WTC11 (cell line): ENCODE measurements at regions not wholly inside any gene's neighbourhood (a gene's known extent, or its start where the extent isn't known, plus 50 kb on each side); places are given as distances from the start of the nearest gene placed in this dataset.

Experiments used
- ATAC-seq: fragments of 200-7000 bp; cut with Tn5 transposase; 2 replicates; pipeline ENCODE4 v1.10.0; 2021; ENCODE audit warnings: mild to moderate bottlenecking, moderate library complexity
- CTCF ChIA-PET: fragments of 300-600 bp; sonication (Branson Sonifier 250); formaldehyde crosslinking; loops from one replicate; lab custom pipeline; 2021; ENCODE audit warnings: antibody characterized with exemption; lab: Charles Lee
- POLR2A ChIA-PET: fragments of 350-600 bp; sonication (Branson Sonifier 250); formaldehyde crosslinking; loops from one replicate; lab custom pipeline; 2021; ENCODE audit warnings: antibody characterized with exemption; lab: Charles Lee
- DNase-seq: peaks from one replicate; pipeline ENCODE4 v3.0.0; 2021; ENCODE audit warnings: low spot score
- H3K27ac Mint-ChIP-seq: 2 replicates; pipeline ENCODE4 v1.8.0; 2021; ENCODE audit warnings: mixed read lengths
- H3K27me3 Mint-ChIP-seq: 2 replicates; pipeline ENCODE4 v1.8.0; 2021; ENCODE audit warnings: low read depth, mild to moderate bottlenecking, moderate library complexity, mixed read lengths
- H3K36me3 Mint-ChIP-seq: 2 replicates; pipeline ENCODE4 v1.8.0; 2021; ENCODE audit warnings: mixed read lengths
- H3K4me1 Mint-ChIP-seq: 2 replicates; pipeline ENCODE4 v1.8.0; 2022; ENCODE audit warnings: mixed read lengths
- H3K4me3 Mint-ChIP-seq: 2 replicates; pipeline ENCODE4 v1.8.0; 2021; ENCODE audit warnings: mild to moderate bottlenecking, moderate library complexity, mixed read lengths
- H3K9me3 Mint-ChIP-seq: 2 replicates; pipeline ENCODE4 v1.8.0; 2021; ENCODE audit warnings: mixed read lengths
- ARID4B ChIP-seq: sonication (generic); formaldehyde crosslinking; IDR thresholded peaks from 2 replicates; pipeline ENCODE4 v1.8.0; 2023; ENCODE audit warnings: missing genetic modification reagents, mild to moderate bottlenecking, borderline replicate concordance
- CREM ChIP-seq: sonication (generic); formaldehyde crosslinking; IDR thresholded peaks from 2 replicates; pipeline ENCODE4 v1.8.1; 2022; ENCODE audit warnings: mild to moderate bottlenecking, missing genetic modification reagents, moderate library complexity
- E2F4 ChIP-seq: sonication (generic); formaldehyde crosslinking; IDR thresholded peaks from 2 replicates; pipeline ENCODE4 v1.8.1; 2022; ENCODE audit warnings: low read depth, mild to moderate bottlenecking, moderate library complexity, missing genetic modification reagents, borderline replicate concordance
- FOXK1 ChIP-seq: sonication (generic); formaldehyde crosslinking; IDR thresholded peaks from 2 replicates; pipeline ENCODE4 v1.8.0; 2022; ENCODE audit warnings: mild to moderate bottlenecking, moderate library complexity, missing genetic modification reagents
- GABPB1 ChIP-seq: sonication (generic); formaldehyde crosslinking; IDR thresholded peaks from 2 replicates; pipeline ENCODE4 v1.8.1; 2023; ENCODE audit warnings: mild to moderate bottlenecking, missing genetic modification reagents
- HMGA2 ChIP-seq: fragments of 250-450 bp; sonication (Bioruptor Pico); IDR thresholded peaks from 2 replicates; pipeline ENCODE4 v1.4.0; 2021; ENCODE audit warnings: mild to moderate bottlenecking, moderate library complexity
- HMGXB4 ChIP-seq: sonication (generic); formaldehyde crosslinking; IDR thresholded peaks from 2 replicates; pipeline ENCODE4 v1.8.1; 2023; ENCODE audit warnings: mild to moderate bottlenecking, moderate library complexity, missing genetic modification reagents
- NFATC4 ChIP-seq: fragments of 250-450 bp; sonication (Bioruptor Pico); IDR thresholded peaks from 2 replicates; pipeline ENCODE4 v1.9.0; 2021; ENCODE audit warnings: mild to moderate bottlenecking
- NR1H2 ChIP-seq: sonication (generic); formaldehyde crosslinking; IDR thresholded peaks from 2 replicates; pipeline ENCODE4 v1.9.0; 2021; ENCODE audit warnings: mild to moderate bottlenecking, moderate library complexity, missing genetic modification reagents
- RORB ChIP-seq: fragments of 250-450 bp; sonication (Bioruptor Pico); IDR thresholded peaks from 2 replicates; pipeline ENCODE4 v1.9.0; 2021; ENCODE audit warnings: mild to moderate bottlenecking
- STAT6 ChIP-seq: sonication (generic); formaldehyde crosslinking; conservative IDR thresholded peaks from 2 replicates; pipeline ENCODE4 v1.8.1; 2023; ENCODE audit warnings: mild to moderate bottlenecking, low read depth, missing genetic modification reagents, moderate library complexity
- ZBTB43 ChIP-seq: sonication (generic); formaldehyde crosslinking; IDR thresholded peaks from 2 replicates; pipeline ENCODE4 v1.8.1; 2023; ENCODE audit warnings: mild to moderate bottlenecking, missing genetic modification reagents
- ZNF121 ChIP-seq: sonication (generic); formaldehyde crosslinking; IDR thresholded peaks from 2 replicates; pipeline ENCODE4 v1.8.0; 2023; ENCODE audit warnings: missing genetic modification reagents
- ZNF263 ChIP-seq: sonication (generic); formaldehyde crosslinking; IDR thresholded peaks from 2 replicates; pipeline ENCODE4 v1.8.1; 2022; ENCODE audit warnings: low read depth, mild to moderate bottlenecking, moderate library complexity, missing genetic modification reagents
- ZNF281 ChIP-seq: sonication (generic); formaldehyde crosslinking; IDR thresholded peaks from 2 replicates; pipeline ENCODE4 v1.8.0; 2023; ENCODE audit warnings: mild to moderate bottlenecking, missing genetic modification reagents
- ZNF671 ChIP-seq: fragments of 250-450 bp; sonication (Bioruptor Pico); IDR thresholded peaks from 2 replicates; pipeline ENCODE4 v1.8.0; 2021; ENCODE audit warnings: mild to moderate bottlenecking

- TF ChIP-seq ZNF281 (CRISPR knock-in tag) (no peak), HMGXB4 (no peak), ARID4B (no peak), NR1H2 (no peak), ZNF121 (CRISPR knock-in tag) (no peak), RORB (CRISPR knock-in tag) (no peak), ZNF263 (CRISPR knock-in tag) (no peak), NFATC4 (CRISPR knock-in tag) (no peak), CREM (CRISPR knock-in tag) (no peak), FOXK1 (no peak)
Observed at GRCh38 chr3:182238126-182238525, 526.4 kb downstream of the SOX2 start (continued).

- TF ChIP-seq ZNF671 (no peak), E2F4 (no peak), GABPB1 (no peak), ZBTB43 (CRISPR knock-in tag) (no peak)
- ChIA-PET CTCF (no interaction called here), POLR2A (no interaction called here)
- H3K27ac Mint-ChIP-seq, result peak overlapping the region; percentile 25
- H3K36me3 Mint-ChIP-seq, result no peaks in the 10 kb centered on the region
- H3K27me3 Mint-ChIP-seq, result no peaks in the 10 kb centered on the region
- H3K9me3 Mint-ChIP-seq, result no peaks in the 10 kb centered on the region
- peaks cover 23% of the 10 kb centered on the region for H3K4me1 Mint-ChIP-seq
- DNase-seq (no peak), ATAC-seq (no peak)
- no peak overlapping the region for H3K4me3 Mint-ChIP-seq
Observed at GRCh38 chr3:182239316-182239715, 527.6 kb downstream of the SOX2 start.

GRCh38 chr3:182240474-182240873 lies 528.7 kb downstream of the SOX2 start:
- peaks cover 5% of the 10 kb centered on the region; the same call in 1 of the 2 replicates for H3K9me3 Mint-ChIP-seq
- POLR2A ChIA-PET, result no interaction called here

More at GRCh38 chr3:182240474-182240873, 528.7 kb downstream of the SOX2 start:
- peaks cover 24% of the 10 kb centered on the region for H3K4me1 Mint-ChIP-seq
- CTCF ChIA-PET, result no interaction called here
- no peak overlapping the region for H3K4me3 Mint-ChIP-seq
- no peak for DNase-seq
- TF ChIP-seq STAT6 (no peak), HMGA2 (CRISPR knock-in tag) (no peak)
- no peaks in the 10 kb centered on the region for H3K36me3 Mint-ChIP-seq
- H3K27ac Mint-ChIP-seq, result no peak overlapping the region
- H3K27me3 Mint-ChIP-seq, result no peaks in the 10 kb centered on the region
- ATAC-seq, result no peak
